GM12878 (cell line): ENCODE measurements at regions not wholly inside any gene's neighbourhood (a gene's known extent, or its start where the extent isn't known, plus 50 kb on each side); places are given as distances from the start of the nearest gene placed in this dataset.

ENCODE experiments used
- ATAC-seq: fragments of 200-7000 bp; cut with Tn5 transposase; 3 replicates; pipeline ENCODE4 v1.9.1; 2020; ENCODE audit warnings: mild to moderate bottlenecking, moderate library complexity
- BruUV-seq: library from RNA; stranded (reverse); fragments of 400-500 nt; replicated peaks from 2 replicates; lab custom pipeline; 2021; lab: Mats Ljungman, UMichigan
- CTCF ChIA-PET: fragments of 300-600 bp; sonication (Branson Sonifier 250); formaldehyde crosslinking; extraction: SDS; loops from one replicate; lab custom pipeline; 2021; ENCODE audit warnings: inconsistent platforms; lab: Yijun Ruan, JAX
- POLR2A ChIA-PET: fragments of 350-600 bp; formaldehyde crosslinking; extraction: SDS; loops from one replicate; lab custom pipeline; 2021; ENCODE audit warnings: inconsistent platforms; lab: Charles Lee
- RAD21 ChIA-PET: fragments of 300-600 bp; sonication (Branson Sonifier 250); formaldehyde crosslinking; loops from one replicate; lab custom pipeline; 2023; ENCODE audit warnings: antibody characterized with exemption; ENCODE audit not compliant: unreplicated experiment; lab: Charles Lee
- SMC1A ChIA-PET: fragments of 300-600 bp; sonication (Branson Sonifier 250); formaldehyde crosslinking; loops from one replicate; lab custom pipeline; 2023; ENCODE audit not compliant: unreplicated experiment, uncharacterized antibody; lab: Charles Lee
- DNase-seq: peaks from one replicate; pipeline ENCODE4 v3.0.0-alpha.2; 2011; ENCODE audit warnings: low read depth, low spot score
- FAIRE-seq: peaks from 3 replicates; lab custom pipeline; 2011; peaks lifted over from hg19 to GRCh38; lab: Jason Lieb, UNC
- H2AFZ ChIP-seq: 2 replicates; pipeline ENCODE4 v1.6.0; 2011; ENCODE audit warnings: low read depth, low read length, control low read depth; ENCODE audit not compliant: control insufficient read depth
- H3K27ac ChIP-seq: 2 replicates; pipeline ENCODE4 v1.5.1; 2011; ENCODE audit warnings: control low read depth; ENCODE audit not compliant: control insufficient read depth, insufficient read depth
- H3K27me3 ChIP-seq, 2 experiments: replicated peaks in 1 of 2; 2 replicates each; pipeline versions ENCODE4 v1.6.0 to v1.6.1; 2011; ENCODE audit warnings: low read length in 1 of 2; ENCODE audit not compliant: control insufficient read depth in 2 of 2, insufficient read depth in 2 of 2
- H3K36me3 ChIP-seq, 2 experiments: 2 replicates each; pipeline ENCODE4 v1.5.1; 2011; ENCODE audit warnings: low read length in 1 of 2; ENCODE audit not compliant: control insufficient read depth in 2 of 2, insufficient read depth in 2 of 2
- H3K4me1 ChIP-seq: 2 replicates; pipeline ENCODE4 v1.6.1; 2011; ENCODE audit warnings: mild to moderate bottlenecking, low read length, moderate library complexity, mixed read lengths; ENCODE audit not compliant: control insufficient read depth, insufficient read depth
- H3K4me2 ChIP-seq: 2 replicates; pipeline ENCODE4 v1.6.0; 2011; ENCODE audit warnings: control low read depth; ENCODE audit not compliant: control insufficient read depth, insufficient read depth
- H3K4me3 ChIP-seq: fragments of 200-600 bp; sonication (generic); 2 replicates; pipeline ENCODE4 v1.5.1; 2016
- H3K79me2 ChIP-seq: 2 replicates; pipeline ENCODE4 v1.6.0; 2011; ENCODE audit warnings: low read length; ENCODE audit not compliant: control insufficient read depth, insufficient read depth
- H3K9ac ChIP-seq: 2 replicates; pipeline ENCODE4 v1.8.0; 2011; ENCODE audit warnings: low read length, control low read depth, mixed read lengths; ENCODE audit not compliant: control insufficient read depth, insufficient read depth
- H3K9me3 ChIP-seq: replicated peaks from 3 replicates; pipeline ENCODE4 v1.5.1; 2011; ENCODE audit warnings: mild to moderate bottlenecking, low read length; ENCODE audit not compliant: control insufficient read depth, insufficient read depth
- H4K20me1 ChIP-seq: 2 replicates; pipeline ENCODE4 v1.6.0; 2011; ENCODE audit not compliant: control insufficient read depth, insufficient read depth
- ASH2L ChIP-seq: fragments of 300-600, 200-600 bp; sonication (generic); IDR thresholded peaks from 2 replicates; pipeline ENCODE4 v1.6.1; 2017; ENCODE audit warnings: low read depth, mild to moderate bottlenecking, borderline replicate concordance
- CHD1 ChIP-seq: IDR thresholded peaks from 2 replicates; pipeline ENCODE4 v1.6.1; 2012; ENCODE audit warnings: low read depth, low read length, improper control_type of control experiment
- CREB1 ChIP-seq: IDR thresholded peaks from 2 replicates; pipeline ENCODE4 v1.6.1; 2012; ENCODE audit warnings: low read depth, mild to moderate bottlenecking, inconsistent platforms
- FOS ChIP-seq: IDR thresholded peaks from 3 replicates; pipeline ENCODE4 v1.6.1; 2011; ENCODE audit warnings: borderline replicate concordance; ENCODE audit not compliant: insufficient read length; ENCODE audit errors: extremely low read depth
- GABPA ChIP-seq: IDR thresholded peaks from 2 replicates; pipeline ENCODE4 v1.6.1; 2014; ENCODE audit warnings: antibody characterized with exemption, low read depth, mild to moderate bottlenecking, inconsistent platforms
- KLF5 ChIP-seq: fragments of 450-650 bp; IDR thresholded peaks from 2 replicates; pipeline ENCODE4 v1.6.1; 2014; ENCODE audit warnings: mild to moderate bottlenecking; ENCODE audit not compliant: partially characterized antibody
- PAX5 ChIP-seq: IDR thresholded peaks from 2 replicates; pipeline ENCODE4 v1.6.1; 2011; ENCODE audit warnings: low read depth, low read length, borderline replicate concordance
- RBBP5 ChIP-seq: fragments of 200-600 bp; sonication (generic); conservative IDR thresholded peaks from 2 replicates; pipeline ENCODE4 v1.6.1; 2016
- RCOR1 ChIP-seq: conservative IDR thresholded peaks from 2 replicates; pipeline ENCODE4 v1.6.1; 2012; ENCODE audit warnings: low read depth, low read length, improper control_type of control experiment
- SIN3A ChIP-seq: IDR thresholded peaks from 2 replicates; pipeline ENCODE4 v1.6.1; 2012; ENCODE audit warnings: low read depth, low read length, improper control_type of control experiment
- SRF ChIP-seq, 2 experiments: IDR thresholded peaks; 2 replicates each; pipeline ENCODE4 v1.6.1; 2011; ENCODE audit warnings: low read depth in 2 of 2, low read length in 2 of 2, mild to moderate bottlenecking in 1 of 2, moderate library complexity in 1 of 2
- STAT1 ChIP-seq: fragments of 450-650 bp; conservative IDR thresholded peaks from 2 replicates; pipeline ENCODE4 v1.6.1; 2014; ENCODE audit warnings: antibody characterized with exemption, mild to moderate bottlenecking
- STAT3 ChIP-seq: IDR thresholded peaks from 2 replicates; pipeline ENCODE4 v1.6.1; 2011; ENCODE audit warnings: low read depth, low read length, improper control_type of control experiment
- WGBS: methylation state at CpG from one replicate; pipeline ENCODE4 v1.1.6; 2016; ENCODE audit warnings: low lambda C conversion rate; ENCODE audit not compliant: insufficient replicate concordance, insufficient coverage; ENCODE audit errors: missing lambda C conversion rate; 5-methylcytosine and 5-hydroxymethylcytosine counted together
- in situ Hi-C: fragments of 300-500 bp; cut with MboI; formaldehyde crosslinking; loops from 9 replicates; pipeline ENCODE4 v1.14.3; 2018; ENCODE audit warnings: mixed read lengths
- intact Hi-C: fragments of 100-400 bp; cut with micrococcal nuclease; formaldehyde crosslinking; loops from one replicate; pipeline ENCODE4 v1.14.2; 2022; ENCODE audit not compliant: unreplicated experiment
- TF ChIP-seq, protein P1 (sequence below): fragments of 450-650 bp; formaldehyde crosslinking; IDR thresholded peaks from 2 replicates; pipeline ENCODE4 v1.4.0; 2020; ENCODE audit warnings: mild to moderate bottlenecking, moderate library complexity
- TF ChIP-seq, protein P2 (sequence below): fragments of 450-650 bp; IDR thresholded peaks from 2 replicates; pipeline ENCODE4 v1.6.1; 2016; ENCODE audit warnings: mild to moderate bottlenecking
- TF ChIP-seq, protein P3 (sequence below): fragments of 450-650 bp; IDR thresholded peaks from 2 replicates; pipeline ENCODE4 v1.6.1; 2016; ENCODE audit warnings: mild to moderate bottlenecking
- TF ChIP-seq, protein P4 (sequence below): IDR thresholded peaks from 2 replicates; pipeline ENCODE4 v1.6.1; 2011; ENCODE audit warnings: low read depth, low read length, improper control_type of control experiment, borderline replicate concordance

DNA sequence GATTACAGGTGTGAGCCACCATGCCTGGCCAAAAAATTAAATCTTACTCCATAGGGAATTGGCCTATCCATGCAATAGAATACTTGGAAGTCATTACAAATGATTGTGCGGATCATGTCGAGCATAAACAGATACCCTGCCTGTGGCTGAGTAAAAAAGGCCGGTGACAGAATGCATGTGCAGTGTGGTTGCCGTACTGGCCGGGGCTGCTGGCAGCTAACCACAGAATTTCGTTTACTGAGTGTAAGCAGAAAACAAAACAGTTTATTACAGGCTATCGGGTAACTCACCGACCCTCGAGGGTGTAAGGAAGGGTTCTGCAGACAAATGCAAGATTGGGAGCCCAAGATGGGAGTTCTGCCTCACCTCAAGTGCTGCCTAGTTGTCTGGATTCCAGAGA, 127.7 kb downstream of the ZIC5 start:
- Histone ChIP-seq H3K4me2 (no peak overlapping the region), H3K79me2 (no peaks in the 10 kb centered on the region), H3K4me3 (no peak overlapping the region), H3K9ac (no peak overlapping the region), H4K20me1 (no peaks in the 10 kb centered on the region; the same call in 1 of the 2 replicates), H3K27ac (no peak overlapping the region), H3K36me3 (no peaks in the 10 kb centered on the region), H2AFZ (no peak overlapping the region), H3K4me1 (no peaks in the 10 kb centered on the region), H3K9me3 (no peaks in the 10 kb centered on the region), H3K27me3 (no peaks in the 10 kb centered on the region; a peak in 1 of 4 replicates)
- CTCF ChIA-PET, result interaction anchor here (0.9 kb wide), 1 partner anchor 55 kb away, joined by 3 read pairs; no protein-coding TSS in a partner anchor
- SMC1A ChIA-PET, result interaction anchor here (1.8 kb wide), 1 partner anchor 12 kb away, joined by 3 read pairs; no protein-coding TSS in a partner anchor
- in situ Hi-C loops, result no loop called here
- RAD21 ChIA-PET, result no interaction called here
- no TSS peak for BruUV-seq
- intact Hi-C loops, result no loop called here
- ATAC-seq (no peak), DNase-seq (no peak), FAIRE-seq (no peak)
- POLR2A ChIA-PET, result no interaction called here
- 64% methylated on average over 9 of the region's 9 CpGs for WGBS
- no peak for TF ChIP-seq STAT3
- TF ChIP-seq PAX5, result no peak
- TF ChIP-seq ASH2L, result no peak
- TF ChIP-seq, protein P1, sequence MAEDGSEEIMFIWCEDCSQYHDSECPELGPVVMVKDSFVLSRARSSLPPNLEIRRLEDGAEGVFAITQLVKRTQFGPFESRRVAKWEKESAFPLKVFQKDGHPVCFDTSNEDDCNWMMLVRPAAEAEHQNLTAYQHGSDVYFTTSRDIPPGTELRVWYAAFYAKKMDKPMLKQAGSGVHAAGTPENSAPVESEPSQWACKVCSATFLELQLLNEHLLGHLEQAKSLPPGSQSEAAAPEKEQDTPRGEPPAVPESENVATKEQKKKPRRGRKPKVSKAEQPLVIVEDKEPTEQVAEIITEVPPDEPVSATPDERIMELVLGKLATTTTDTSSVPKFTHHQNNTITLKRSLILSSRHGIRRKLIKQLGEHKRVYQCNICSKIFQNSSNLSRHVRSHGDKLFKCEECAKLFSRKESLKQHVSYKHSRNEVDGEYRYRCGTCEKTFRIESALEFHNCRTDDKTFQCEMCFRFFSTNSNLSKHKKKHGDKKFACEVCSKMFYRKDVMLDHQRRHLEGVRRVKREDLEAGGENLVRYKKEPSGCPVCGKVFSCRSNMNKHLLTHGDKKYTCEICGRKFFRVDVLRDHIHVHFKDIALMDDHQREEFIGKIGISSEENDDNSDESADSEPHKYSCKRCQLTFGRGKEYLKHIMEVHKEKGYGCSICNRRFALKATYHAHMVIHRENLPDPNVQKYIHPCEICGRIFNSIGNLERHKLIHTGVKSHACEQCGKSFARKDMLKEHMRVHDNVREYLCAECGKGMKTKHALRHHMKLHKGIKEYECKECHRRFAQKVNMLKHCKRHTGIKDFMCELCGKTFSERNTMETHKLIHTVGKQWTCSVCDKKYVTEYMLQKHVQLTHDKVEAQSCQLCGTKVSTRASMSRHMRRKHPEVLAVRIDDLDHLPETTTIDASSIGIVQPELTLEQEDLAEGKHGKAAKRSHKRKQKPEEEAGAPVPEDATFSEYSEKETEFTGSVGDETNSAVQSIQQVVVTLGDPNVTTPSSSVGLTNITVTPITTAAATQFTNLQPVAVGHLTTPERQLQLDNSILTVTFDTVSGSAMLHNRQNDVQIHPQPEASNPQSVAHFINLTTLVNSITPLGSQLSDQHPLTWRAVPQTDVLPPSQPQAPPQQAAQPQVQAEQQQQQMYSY (CRISPR knock-in tag), result no peak
- TF ChIP-seq GABPA, result no peak
- no peak for TF ChIP-seq KLF5
- no peak for TF ChIP-seq CHD1
- no peak for TF ChIP-seq SIN3A
- TF ChIP-seq SRF (IDR thresholded peaks at IDR 0.05; ENCODE audit: low read depth in 2 of 2, low read length in 2 of 2), result no peak
- TF ChIP-seq, protein P2, sequence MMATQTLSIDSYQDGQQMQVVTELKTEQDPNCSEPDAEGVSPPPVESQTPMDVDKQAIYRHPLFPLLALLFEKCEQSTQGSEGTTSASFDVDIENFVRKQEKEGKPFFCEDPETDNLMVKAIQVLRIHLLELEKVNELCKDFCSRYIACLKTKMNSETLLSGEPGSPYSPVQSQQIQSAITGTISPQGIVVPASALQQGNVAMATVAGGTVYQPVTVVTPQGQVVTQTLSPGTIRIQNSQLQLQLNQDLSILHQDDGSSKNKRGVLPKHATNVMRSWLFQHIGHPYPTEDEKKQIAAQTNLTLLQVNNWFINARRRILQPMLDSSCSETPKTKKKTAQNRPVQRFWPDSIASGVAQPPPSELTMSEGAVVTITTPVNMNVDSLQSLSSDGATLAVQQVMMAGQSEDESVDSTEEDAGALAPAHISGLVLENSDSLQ, result no peak
- TF ChIP-seq, protein P3, sequence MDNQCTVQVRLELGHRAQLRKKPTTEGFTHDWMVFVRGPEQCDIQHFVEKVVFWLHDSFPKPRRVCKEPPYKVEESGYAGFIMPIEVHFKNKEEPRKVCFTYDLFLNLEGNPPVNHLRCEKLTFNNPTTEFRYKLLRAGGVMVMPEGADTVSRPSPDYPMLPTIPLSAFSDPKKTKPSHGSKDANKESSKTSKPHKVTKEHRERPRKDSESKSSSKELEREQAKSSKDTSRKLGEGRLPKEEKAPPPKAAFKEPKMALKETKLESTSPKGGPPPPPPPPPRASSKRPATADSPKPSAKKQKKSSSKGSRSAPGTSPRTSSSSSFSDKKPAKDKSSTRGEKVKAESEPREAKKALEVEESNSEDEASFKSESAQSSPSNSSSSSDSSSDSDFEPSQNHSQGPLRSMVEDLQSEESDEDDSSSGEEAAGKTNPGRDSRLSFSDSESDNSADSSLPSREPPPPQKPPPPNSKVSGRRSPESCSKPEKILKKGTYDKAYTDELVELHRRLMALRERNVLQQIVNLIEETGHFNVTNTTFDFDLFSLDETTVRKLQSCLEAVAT, result no peak
- no peak for TF ChIP-seq RBBP5
- no peak for TF ChIP-seq RCOR1
- no peak for TF ChIP-seq CREB1
- TF ChIP-seq, protein P4, sequence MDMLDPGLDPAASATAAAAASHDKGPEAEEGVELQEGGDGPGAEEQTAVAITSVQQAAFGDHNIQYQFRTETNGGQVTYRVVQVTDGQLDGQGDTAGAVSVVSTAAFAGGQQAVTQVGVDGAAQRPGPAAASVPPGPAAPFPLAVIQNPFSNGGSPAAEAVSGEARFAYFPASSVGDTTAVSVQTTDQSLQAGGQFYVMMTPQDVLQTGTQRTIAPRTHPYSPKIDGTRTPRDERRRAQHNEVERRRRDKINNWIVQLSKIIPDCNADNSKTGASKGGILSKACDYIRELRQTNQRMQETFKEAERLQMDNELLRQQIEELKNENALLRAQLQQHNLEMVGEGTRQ, result no peak
- TF ChIP-seq FOS, result no peak
- no peak for TF ChIP-seq STAT1
